ENCODE measurements at regions not wholly inside any gene's neighbourhood (a gene's known extent, or its start where the extent isn't known, plus 50 kb on each side); places are given as distances from the start of the nearest gene placed in this dataset.
A peak's percentile ranks its signal among the peaks of the same experiment; 100 is the strongest.

DNA sequence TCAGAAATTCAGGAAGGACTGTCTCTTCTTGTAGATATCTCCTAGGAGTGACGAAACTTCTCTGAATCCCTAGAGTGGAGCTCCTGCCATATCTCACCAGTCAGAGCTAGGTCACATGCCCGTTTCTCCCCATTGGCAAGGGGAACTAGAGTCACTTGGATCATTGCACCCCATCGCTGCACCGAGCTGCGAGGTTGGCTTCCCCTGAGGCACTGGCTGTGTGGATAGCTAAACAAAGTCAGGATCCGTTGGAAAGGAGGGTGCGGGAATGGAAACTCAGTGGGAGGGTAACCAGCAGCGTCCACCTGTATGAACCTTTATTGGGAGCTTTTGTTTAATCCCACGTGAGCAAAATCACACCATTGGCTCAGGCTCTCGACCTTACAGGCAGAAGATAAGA is 283.8 kb downstream of the BRD1 start:
- H3K27ac ChIP-seq, result no peak overlapping the region
- no peak for TF ChIP-seq CTCF (conservative IDR thresholded peaks at IDR 0.05)

DNA sequence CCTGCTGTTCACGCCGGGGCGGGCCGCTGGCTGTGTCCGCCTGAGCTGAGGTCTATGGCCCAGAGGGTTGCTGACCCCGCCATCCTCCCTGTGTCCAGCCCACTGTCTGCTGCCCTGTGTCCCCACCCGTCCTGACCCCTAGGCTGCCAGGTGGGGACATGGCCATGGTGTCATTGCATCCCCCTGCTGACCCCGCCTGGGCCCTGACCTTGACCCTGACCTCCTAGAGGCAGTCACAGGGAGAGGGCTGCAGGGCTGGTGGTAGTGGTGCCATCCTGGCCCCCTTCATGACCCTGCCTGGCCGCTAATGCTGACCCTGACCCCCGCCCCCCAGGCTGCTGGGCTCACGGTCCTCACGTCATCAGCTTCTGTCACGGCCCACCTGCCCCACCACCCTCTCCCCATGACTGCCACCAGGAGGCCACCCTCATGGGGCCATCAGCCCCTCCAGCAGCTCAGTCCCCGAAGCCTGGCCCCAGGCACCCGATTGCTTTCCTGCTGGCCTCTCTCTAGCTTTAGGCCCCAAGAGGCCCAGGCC is 285.9 kb downstream of the BRD1 start:
- H3K27ac ChIP-seq, result no peak overlapping the region
- TF ChIP-seq CTCF (conservative IDR thresholded peaks at IDR 0.05), result no peak

GRCh38 chr22:49540913-49541692 is 286.6 kb downstream of the BRD1 start:
- H3K27ac ChIP-seq, result no peak overlapping the region
- no peak for TF ChIP-seq CTCF (conservative IDR thresholded peaks at IDR 0.05)

DNA sequence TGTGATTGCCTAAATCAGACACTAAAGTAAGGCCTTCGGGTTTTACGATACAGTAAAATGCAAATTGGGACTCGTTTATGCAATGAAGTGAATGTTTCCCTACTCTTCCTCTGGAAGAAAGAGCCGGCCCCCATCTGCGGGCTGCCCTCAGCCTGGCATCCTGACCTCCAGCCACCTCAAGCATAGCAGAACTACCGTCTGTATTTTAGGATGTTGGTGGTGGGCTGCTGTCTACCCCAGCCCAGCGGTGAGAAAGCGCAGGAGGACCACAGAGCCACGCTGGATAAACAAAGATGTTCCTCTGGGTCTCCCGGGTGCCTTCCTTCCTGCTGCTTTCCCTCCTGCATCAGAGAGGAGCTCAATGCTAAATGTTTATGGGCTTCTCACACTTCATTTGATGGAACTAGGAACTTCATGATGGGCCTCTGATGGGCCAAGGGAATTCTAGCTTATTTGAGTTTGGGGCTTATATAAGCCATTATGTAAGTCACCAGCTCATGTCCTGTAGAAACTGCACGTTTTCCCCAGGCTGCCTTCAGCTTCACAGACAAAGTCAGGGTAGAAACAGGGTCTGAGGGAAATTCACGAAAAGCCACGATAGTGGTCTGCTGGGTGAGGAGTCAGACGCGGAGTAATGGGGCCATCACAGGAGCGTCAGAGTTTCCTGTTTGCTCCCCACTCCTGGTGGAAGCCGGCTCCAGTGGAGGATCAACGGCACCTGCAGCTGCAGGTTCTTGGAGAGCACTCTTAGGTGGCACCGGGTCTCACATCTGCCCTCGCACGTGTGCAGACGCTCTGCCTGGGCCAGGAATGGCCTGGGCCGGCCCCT is 287.4 kb downstream of the BRD1 start:
- TF ChIP-seq CTCF (conservative IDR thresholded peaks at IDR 0.05), result no peak
- H3K27ac ChIP-seq, result peak overlapping the region; percentile 36

DNA sequence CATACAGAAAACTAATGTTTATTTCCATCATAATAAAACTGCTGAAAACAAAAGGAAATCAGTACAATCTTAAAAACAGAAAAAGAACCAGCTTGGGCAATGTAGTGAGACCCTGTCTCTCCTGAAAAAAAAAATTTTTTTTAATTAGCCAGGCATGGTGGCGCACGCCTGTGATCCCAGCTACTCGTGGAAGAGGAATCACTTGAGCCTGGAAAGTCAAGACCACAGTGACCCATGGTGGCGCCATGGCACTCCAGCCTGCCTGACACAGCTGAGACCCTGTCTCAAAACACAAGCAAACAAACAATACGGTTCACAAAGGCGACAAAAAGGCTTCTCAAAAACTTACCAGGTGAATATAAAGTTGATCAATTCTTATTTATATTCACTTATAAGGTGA is 289.7 kb downstream of the BRD1 start:
- TF ChIP-seq CTCF (conservative IDR thresholded peaks at IDR 0.05), result no peak
- H3K27ac ChIP-seq, result no peak overlapping the region

DNA sequence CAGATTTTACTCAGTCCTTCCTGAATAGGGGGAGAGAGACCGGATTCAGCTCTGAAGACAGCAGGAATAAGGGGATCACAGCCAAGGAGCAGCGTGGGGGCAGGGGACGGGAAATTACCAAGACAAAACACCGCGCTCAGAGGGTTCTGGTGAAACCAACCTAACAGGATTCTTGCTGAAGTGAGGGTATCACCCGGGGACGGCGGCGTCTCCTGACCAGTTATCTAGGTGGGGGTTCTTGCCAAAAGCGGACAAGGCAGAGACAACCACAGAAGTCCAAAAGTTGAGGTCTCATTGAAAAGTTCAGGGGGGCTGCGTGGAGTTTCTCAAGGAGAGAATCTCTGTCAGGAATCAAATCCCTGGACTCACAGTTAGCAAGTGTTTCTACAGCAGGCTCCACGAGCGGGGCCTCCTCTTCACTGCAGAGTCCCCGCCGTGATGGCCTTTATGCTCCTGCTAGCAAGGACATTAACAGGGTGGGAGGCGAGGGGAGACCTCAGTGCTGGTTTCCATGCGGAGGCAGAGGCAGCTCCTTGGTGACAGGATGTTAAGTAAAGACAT is 291.0 kb downstream of the BRD1 start:
- H3K27ac ChIP-seq, result no peak overlapping the region
- no peak for TF ChIP-seq CTCF (conservative IDR thresholded peaks at IDR 0.05)

- no peak overlapping the region for H3K27ac ChIP-seq
Observed at GRCh38 chr22:49535527-49536125, 292.0 kb downstream of the BRD1 start.

More at GRCh38 chr22:49535527-49536125, 292.0 kb downstream of the BRD1 start:
- no peak for TF ChIP-seq CTCF (conservative IDR thresholded peaks at IDR 0.05)

All from VCaP (cell line).